OCI-LY1 (cell line): ENCODE measurements at regions not wholly inside any gene's neighbourhood (a gene's known extent, or its start where the extent isn't known, plus 50 kb on each side); places are given as distances from the start of the nearest gene placed in this dataset.

Experiments
- H2AFZ ChIP-seq: fragments of 200-600 bp; sonication (generic), shearing (Covaris generic); 2 replicates; pipeline ENCODE4 v1.6.0; 2014; ENCODE audit warnings: antibody characterized with exemption, mild to moderate bottlenecking, low read length
- H3F3A ChIP-seq: fragments of 200-600 bp; sonication (generic), shearing (Covaris generic); 2 replicates; pipeline ENCODE4 v1.6.0; 2014; ENCODE audit warnings: mild to moderate bottlenecking, antibody characterized with exemption, low read length, moderate library complexity; ENCODE audit not compliant: insufficient read depth
- H3K27ac ChIP-seq: fragments of 200-600 bp; sonication (generic); 2 replicates; pipeline ENCODE4 v1.5.1; 2014; ENCODE audit warnings: low read length, mixed run types, mild to moderate bottlenecking, low read depth; ENCODE audit not compliant: poor library complexity, severe bottlenecking
- H3K27me3 ChIP-seq: fragments of 200-600 bp; sonication (generic); 2 replicates; pipeline ENCODE4 v1.6.0; 2014; ENCODE audit warnings: antibody characterized with exemption, mild to moderate bottlenecking, low read length, moderate library complexity; ENCODE audit not compliant: insufficient read depth
- H3K36me3 ChIP-seq: fragments of 200-600 bp; sonication (generic); 2 replicates; pipeline ENCODE4 v1.6.1; 2014; ENCODE audit warnings: mild to moderate bottlenecking, antibody characterized with exemption, low read length, moderate library complexity, mixed read lengths; ENCODE audit not compliant: insufficient read depth
- H3K4me1 ChIP-seq: fragments of 200-600 bp; sonication (generic); 2 replicates; pipeline ENCODE4 v1.5.1; 2014; ENCODE audit warnings: mild to moderate bottlenecking, low read length, moderate library complexity; ENCODE audit not compliant: insufficient read depth, severe bottlenecking
- H3K4me2 ChIP-seq: fragments of 200-600 bp; sonication (generic), shearing (Covaris generic); 2 replicates; pipeline ENCODE4 v1.6.1; 2014; ENCODE audit warnings: low read length
- H3K4me3 ChIP-seq: fragments of 200-600 bp; sonication (generic); 2 replicates; pipeline ENCODE4 v1.5.1; 2014; ENCODE audit warnings: low read length, low read depth, mild to moderate bottlenecking, mixed read lengths; ENCODE audit not compliant: poor library complexity, severe bottlenecking
- H3K79me2 ChIP-seq: fragments of 200-600 bp; shearing (Covaris generic); 2 replicates; pipeline ENCODE4 v1.6.1; 2016; ENCODE audit warnings: mixed run types, low read length, mixed read lengths; ENCODE audit not compliant: insufficient read depth
- H3K9ac ChIP-seq: fragments of 200-600 bp; sonication (generic), shearing (Covaris generic); 2 replicates; pipeline ENCODE4 v1.6.1; 2014; ENCODE audit warnings: mild to moderate bottlenecking, low read length, mixed read lengths
- H3K9me2 ChIP-seq: fragments of 200-600 bp; sonication (generic), shearing (Covaris generic); 2 replicates; pipeline ENCODE4 v1.6.1; 2014; ENCODE audit warnings: low read depth, mild to moderate bottlenecking, low read length, mixed read lengths
- H3K9me3 ChIP-seq: fragments of 200-600 bp; shearing (Covaris generic); 2 replicates; pipeline ENCODE4 v1.6.1; 2014; ENCODE audit warnings: low read length, mixed read lengths
- H4K20me1 ChIP-seq: fragments of 200-600 bp; sonication (generic), shearing (Covaris generic); 2 replicates; pipeline ENCODE4 v1.6.0; 2016; ENCODE audit warnings: mild to moderate bottlenecking, low read length; ENCODE audit not compliant: insufficient read depth
- CTCF ChIP-seq: fragments of 200-600 bp; sonication (generic), shearing (Covaris generic); IDR thresholded peaks from 2 replicates; pipeline ENCODE4 v1.5.1; 2017; ENCODE audit warnings: mild to moderate bottlenecking, antibody characterized with exemption, low read length, moderate library complexity, mixed read lengths
- EZH2 ChIP-seq: fragments of 200-600 bp; sonication (generic), shearing (Covaris generic); IDR thresholded peaks from 2 replicates; pipeline ENCODE4 v1.8.0; 2017; ENCODE audit warnings: borderline replicate concordance, mixed run types, mild to moderate bottlenecking, antibody characterized with exemption, low read length, moderate library complexity, mixed read lengths

- no peak overlapping the region for H2AFZ ChIP-seq
- no peaks in the 10 kb centered on the region for H3F3A ChIP-seq
- H3K36me3 ChIP-seq: no peaks in the 10 kb centered on the region
- no peaks in the 10 kb centered on the region for H4K20me1 ChIP-seq
- H3K27me3 ChIP-seq: no peaks in the 10 kb centered on the region
- H3K9ac ChIP-seq: no peak overlapping the region
- H3K27ac ChIP-seq: no peak overlapping the region
- H3K4me2 ChIP-seq: no peak overlapping the region
- TF ChIP-seq EZH2: no peak
- TF ChIP-seq CTCF: no peak
- no peaks in the 10 kb centered on the region for H3K9me3 ChIP-seq
- H3K4me3 ChIP-seq: no peak overlapping the region
- H3K79me2 ChIP-seq: no peaks in the 10 kb centered on the region
- no peaks in the 10 kb centered on the region for H3K4me1 ChIP-seq
- no peaks in the 10 kb centered on the region for H3K9me2 ChIP-seq
Observed at GRCh38 chr15:97837896-97838295, 122.6 kb upstream of the ARRDC4 start.

GRCh38 chr15:97838606-97839210 is 121.8 kb upstream of the ARRDC4 start:
- no peaks in the 10 kb centered on the region for H4K20me1 ChIP-seq
- TF ChIP-seq CTCF: no peak
- no peak for TF ChIP-seq EZH2
- no peaks in the 10 kb centered on the region for H3K27me3 ChIP-seq

GRCh38 chr15:97840501-97840900 is 120.0 kb upstream of the ARRDC4 start:
- Histone ChIP-seq H3K27ac (no peak overlapping the region), H3F3A (no peaks in the 10 kb centered on the region), H3K27me3 (no peaks in the 10 kb centered on the region), H3K4me3 (no peak overlapping the region), H3K79me2 (no peaks in the 10 kb centered on the region), H4K20me1 (no peaks in the 10 kb centered on the region), H2AFZ (no peak overlapping the region), H3K4me2 (no peak overlapping the region), H3K9ac (no peak overlapping the region), H3K9me3 (no peaks in the 10 kb centered on the region), H3K4me1 (no peaks in the 10 kb centered on the region), H3K36me3 (no peaks in the 10 kb centered on the region), H3K9me2 (no peaks in the 10 kb centered on the region)
- TF ChIP-seq EZH2: no peak
- TF ChIP-seq CTCF: no peak

More at GRCh38 chr15:97838606-97839210, 121.8 kb upstream of the ARRDC4 start:
- no peak overlapping the region for H2AFZ ChIP-seq
- no peak overlapping the region for H3K4me3 ChIP-seq
- H3K4me2 ChIP-seq: no peak overlapping the region
- no peaks in the 10 kb centered on the region for H3K4me1 ChIP-seq
- no peaks in the 10 kb centered on the region for H3K79me2 ChIP-seq
- no peaks in the 10 kb centered on the region for H3F3A ChIP-seq
- H3K36me3 ChIP-seq: no peaks in the 10 kb centered on the region
- no peaks in the 10 kb centered on the region for H3K9me2 ChIP-seq
- H3K9me3 ChIP-seq: no peaks in the 10 kb centered on the region
- no peak overlapping the region for H3K27ac ChIP-seq
- no peak overlapping the region for H3K9ac ChIP-seq
